ENCODE measurements at regions not wholly inside any gene's neighbourhood (a gene's known extent, or its start where the extent isn't known, plus 50 kb on each side); places are given as distances from the start of the nearest gene placed in this dataset.

- no peak for DNase-seq
These were observed 338.9 kb upstream of the MAP3K7 start for GRCh38 chr6:90925726-90926125.

GRCh38 chr6:90922325-90922724 is 335.5 kb upstream of the MAP3K7 start:
- DNase-seq = no peak

- no peak for DNase-seq
These were observed 331.5 kb upstream of the MAP3K7 start for GRCh38 chr6:90918361-90918760.

- DNase-seq = no peak
These were observed 330.5 kb upstream of the MAP3K7 start for GRCh38 chr6:90917376-90917775.

GRCh38 chr6:90916968-90917367 is 330.1 kb upstream of the MAP3K7 start:
- no peak for DNase-seq

GRCh38 chr6:90915224-90915915 is 328.5 kb upstream of the MAP3K7 start:
- DNase-seq = no peak

- DNase-seq = no peak
These were observed 327.4 kb upstream of the MAP3K7 start for GRCh38 chr6:90914312-90914711.

GRCh38 chr6:90913266-90913960 is 326.5 kb upstream of the MAP3K7 start:
- DNase-seq = no peak

GRCh38 chr6:90911642-90912041 is 324.8 kb upstream of the MAP3K7 start:
- DNase-seq = no peak

- DNase-seq = no peak
These were observed 324.0 kb upstream of the MAP3K7 start for GRCh38 chr6:90910893-90911292.

- DNase-seq = no peak
These were observed 321.2 kb upstream of the MAP3K7 start for GRCh38 chr6:90907931-90908655.

- DNase-seq = no peak
These were observed 318.5 kb upstream of the MAP3K7 start for GRCh38 chr6:90905351-90905750.

- no peak for DNase-seq
These were observed 313.2 kb upstream of the MAP3K7 start for GRCh38 chr6:90900034-90900433.

GRCh38 chr6:90898763-90899162 is 311.9 kb upstream of the MAP3K7 start:
- no peak for DNase-seq

GRCh38 chr6:90896075-90896547 is 309.2 kb upstream of the MAP3K7 start:
- no peak for DNase-seq

GRCh38 chr6:90895299-90896074 is 308.6 kb upstream of the MAP3K7 start:
- no peak for DNase-seq

- no peak for DNase-seq
These were observed 307.6 kb upstream of the MAP3K7 start for GRCh38 chr6:90894285-90895130.

GRCh38 chr6:90893400-90893799 is 306.5 kb upstream of the MAP3K7 start:
- no peak for DNase-seq

GRCh38 chr6:90892271-90892670 is 305.4 kb upstream of the MAP3K7 start:
- no peak for DNase-seq

- no peak for DNase-seq
These were observed 304.5 kb upstream of the MAP3K7 start for GRCh38 chr6:90891355-90891754.

GRCh38 chr6:90890683-90891330 is 303.9 kb upstream of the MAP3K7 start:
- DNase-seq = no peak

- no peak for DNase-seq
These were observed 300.9 kb upstream of the MAP3K7 start for GRCh38 chr6:90887764-90888163.
